ENCODE measurements at regions not wholly inside any gene's neighbourhood (a gene's known extent, or its start where the extent isn't known, plus 50 kb on each side); places are given as distances from the start of the nearest gene placed in this dataset.
A peak's percentile ranks its signal among the peaks of the same experiment; 100 is the strongest.

GRCh38 chr2:3121601-3122000 is 256.0 kb downstream of the EIPR1 start:
- no peak for ATAC-seq
- Histone ChIP-seq H3K27me3 (no peaks in the 10 kb centered on the region), H3K27ac (no peak overlapping the region), H3K4me3 (no peak overlapping the region), H3K4me1 (no peaks in the 10 kb centered on the region), H3K9me3 (no peaks in the 10 kb centered on the region), H3K36me3 (no peaks in the 10 kb centered on the region)
- TF ChIP-seq CTCF (IDR thresholded peaks at IDR 0.05), result no peak
- no peak for TF ChIP-seq POLR2A (IDR thresholded peaks at IDR 0.05)
- DNase-seq, result no peak
- intact Hi-C loops (cut with DNase I), result no loop called here
- WGBS (ENCODE audit: insufficient coverage, low coverage, low lambda C conversion rate, missing lambda C conversion rate), result 66% methylated on average over 2 of the region's 2 CpGs

GRCh38 chr2:3117650-3118216 is 259.9 kb downstream of the EIPR1 start:
- peak in 1 of 3 donors; percentile 27 for DNase-seq
- intact Hi-C loops (cut with DNase I), result no loop called here
- TF ChIP-seq POLR2A (IDR thresholded peaks at IDR 0.05) (no peak), CTCF (IDR thresholded peaks at IDR 0.05) (no peak)
- H3K27ac ChIP-seq, result no peak overlapping the region
- 79% methylated on average over 7 of the region's 7 CpGs for WGBS (ENCODE audit: insufficient coverage, low coverage, low lambda C conversion rate, missing lambda C conversion rate)
- H3K4me3 ChIP-seq, result no peak overlapping the region
- no peaks in the 10 kb centered on the region for H3K9me3 ChIP-seq
- ATAC-seq, result no peak
- H3K4me1 ChIP-seq, result no peaks in the 10 kb centered on the region
- no peaks in the 10 kb centered on the region for H3K36me3 ChIP-seq
- H3K27me3 ChIP-seq, result no peaks in the 10 kb centered on the region

- Histone ChIP-seq H3K27ac (no peak overlapping the region), H3K36me3 (no peaks in the 10 kb centered on the region), H3K4me3 (no peak overlapping the region), H3K4me1 (no peaks in the 10 kb centered on the region), H3K9me3 (no peaks in the 10 kb centered on the region), H3K27me3 (no peaks in the 10 kb centered on the region)
- TF ChIP-seq CTCF (IDR thresholded peaks at IDR 0.05), result no peak
- no peak for TF ChIP-seq POLR2A (IDR thresholded peaks at IDR 0.05)
- WGBS (ENCODE audit: insufficient coverage, low coverage, low lambda C conversion rate, missing lambda C conversion rate), result 83% methylated on average over 4 of the region's 14 CpGs
- intact Hi-C loops (cut with DNase I), result no loop called here
- ATAC-seq (no peak), DNase-seq (peak in 2 of 3 donors; percentile 25 to 29)
Observed at GRCh38 chr2:3116371-3116770, 261.2 kb downstream of the EIPR1 start.

- Histone ChIP-seq H3K27ac (no peak overlapping the region), H3K36me3 (no peaks in the 10 kb centered on the region), H3K27me3 (no peaks in the 10 kb centered on the region), H3K9me3 (no peaks in the 10 kb centered on the region), H3K4me1 (no peaks in the 10 kb centered on the region), H3K4me3 (no peak overlapping the region)
- 73% methylated on average over 8 of the region's 13 CpGs for WGBS (ENCODE audit: insufficient coverage, low coverage, low lambda C conversion rate, missing lambda C conversion rate)
- peak in 1 of 3 donors; percentile 7 for DNase-seq
- intact Hi-C loops (cut with DNase I), result no loop called here
- ATAC-seq, result peak in 2 of 4 donors; percentile 10 to 36
- TF ChIP-seq POLR2A (IDR thresholded peaks at IDR 0.05), result no peak
- no peak for TF ChIP-seq CTCF (IDR thresholded peaks at IDR 0.05)
Observed at GRCh38 chr2:3115301-3116042, 262.1 kb downstream of the EIPR1 start.

Measured in right lobe of liver (tissue), 6 donors.